EH (cell line): ENCODE measurements at regions not wholly inside any gene's neighbourhood (a gene's known extent, or its start where the extent isn't known, plus 50 kb on each side); places are given as distances from the start of the nearest gene placed in this dataset.
"Not testable (repeated sequence)": the region's sequence is repeated elsewhere in the genome, so short reads cannot be mapped to it uniquely, and the experiment has no call there.

Experiments
- DNase-seq: peaks from one replicate; pipeline ENCODE4 v3.0.0-alpha.2; 2015; ENCODE audit warnings: low read depth

DNA sequence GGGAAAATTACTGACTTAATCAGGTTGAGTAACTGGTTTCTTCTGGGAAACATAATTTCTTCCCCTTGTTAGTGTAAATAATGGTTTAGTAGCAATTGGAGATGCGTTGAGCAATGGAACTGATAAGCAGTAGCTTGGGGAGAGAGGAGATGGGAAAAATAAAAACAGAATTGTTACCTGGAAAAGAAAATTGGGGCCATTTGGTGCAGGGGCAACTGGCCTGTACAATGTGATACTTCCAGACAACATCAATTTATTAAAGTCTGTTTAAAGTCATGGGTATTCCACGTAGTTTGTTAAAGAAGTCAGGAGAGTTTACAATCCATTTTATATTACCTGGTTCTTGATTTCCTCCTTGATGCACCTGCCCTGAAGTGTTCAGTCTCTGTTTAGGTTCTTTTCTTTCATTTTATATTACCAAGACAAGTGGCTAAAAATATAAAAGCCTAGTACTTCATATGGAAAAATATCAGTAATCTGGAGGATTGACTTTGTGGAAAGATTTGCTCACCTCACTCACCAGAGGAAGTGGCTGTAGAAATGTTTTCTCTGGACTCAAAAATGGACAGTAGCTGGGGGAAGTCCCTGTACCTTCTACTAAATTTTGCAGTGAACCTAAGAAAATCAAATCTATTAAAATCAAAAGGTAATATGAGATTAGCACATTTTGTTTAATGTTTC lies 161.0 kb downstream of the DDX1 start:
- no peak for DNase-seq

GRCh38 chr2:15753233-15753798 lies 161.6 kb downstream of the DDX1 start:
- no peak for DNase-seq

DNA sequence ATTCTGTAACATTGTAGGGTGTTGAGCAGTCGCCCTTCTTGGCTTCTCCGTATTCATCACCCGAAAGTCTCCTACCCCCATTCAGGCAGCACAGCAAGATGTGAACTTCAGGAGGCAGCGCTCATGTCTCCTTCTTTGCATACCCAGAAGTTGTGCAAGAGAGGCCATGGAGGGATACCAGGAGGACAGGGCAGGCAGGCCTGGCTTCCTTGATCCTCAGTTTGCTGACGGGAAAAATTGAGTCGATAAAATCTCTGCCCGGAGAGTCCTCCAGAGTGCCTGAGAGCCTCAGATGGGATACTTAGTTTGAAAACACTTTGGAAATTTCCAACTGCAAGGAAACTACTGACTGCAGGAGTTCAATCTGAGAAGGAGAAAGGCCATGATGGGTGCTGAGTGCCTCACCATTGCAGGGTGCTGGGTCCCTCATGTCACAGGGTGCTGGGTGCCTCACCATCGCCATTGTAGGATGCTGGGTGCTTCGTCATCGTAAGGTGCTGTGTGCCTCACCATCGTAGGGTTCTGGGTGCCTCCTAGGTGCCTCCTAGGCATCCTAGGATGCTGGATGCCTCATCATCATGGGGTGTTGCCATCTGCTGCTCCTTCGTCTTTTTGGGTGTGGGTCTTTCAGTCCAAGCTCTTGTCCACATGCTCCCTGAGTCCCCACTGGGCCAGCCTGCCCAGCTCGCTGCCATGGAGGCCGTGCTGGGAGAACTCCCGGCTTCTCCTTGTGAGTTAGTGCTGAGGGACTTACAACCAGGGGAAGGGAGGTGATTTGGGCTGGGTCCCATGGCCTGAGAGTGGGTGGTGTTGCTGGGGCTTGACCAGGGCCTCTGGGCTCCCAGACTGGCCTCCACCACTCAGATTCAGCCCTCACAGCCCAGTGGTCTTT lies 162.4 kb downstream of the DDX1 start:
- no peak for DNase-seq

DNA sequence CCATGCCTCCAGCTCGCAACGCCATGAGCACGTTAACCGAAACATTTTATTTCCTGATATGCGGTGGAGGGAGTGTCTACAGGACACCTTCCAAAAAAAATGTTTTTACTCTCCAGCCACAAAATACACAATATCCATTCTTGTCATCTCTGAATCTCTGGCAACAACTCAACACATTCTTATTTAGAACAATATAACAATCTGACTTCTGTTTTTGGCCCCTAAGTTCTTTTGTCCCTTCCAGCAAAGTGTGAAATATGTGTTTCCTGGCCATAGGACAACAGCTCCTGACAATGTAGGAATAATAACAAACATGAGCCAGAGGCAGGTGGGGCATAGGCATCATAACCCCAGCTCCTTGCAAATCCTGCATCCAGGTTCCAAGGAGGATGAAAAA lies 163.0 kb downstream of the DDX1 start:
- DNase-seq: no peak

GRCh38 chr2:15755528-15755927 lies 163.9 kb downstream of the DDX1 start:
- no peak for DNase-seq

DNA sequence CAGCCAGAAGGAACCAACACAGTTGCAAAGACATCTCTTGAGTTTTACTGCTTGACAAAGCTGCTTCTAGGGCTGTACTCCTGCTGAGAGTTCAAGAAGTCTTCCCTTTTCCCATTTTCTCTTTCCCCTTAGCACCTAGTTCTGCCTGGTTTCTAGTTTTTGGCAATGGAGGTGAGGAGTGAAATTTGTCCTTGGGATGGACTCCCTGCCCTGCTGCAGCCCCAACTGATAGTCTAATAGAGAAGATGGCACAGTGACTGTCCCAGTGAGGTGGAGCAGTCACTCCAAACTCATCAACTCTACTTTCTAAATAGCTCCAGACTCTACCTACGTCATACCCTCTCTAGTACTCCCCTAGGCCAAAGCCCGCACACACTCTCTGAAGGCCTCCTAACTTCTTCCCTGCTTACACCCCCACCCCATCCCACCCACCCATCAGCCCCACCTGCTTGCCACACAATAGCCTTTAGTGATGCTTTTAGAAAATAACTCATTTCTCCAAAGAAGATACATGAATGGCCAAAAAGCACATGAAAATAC lies 164.4 kb downstream of the DDX1 start:
- no peak for DNase-seq

- no peak for DNase-seq
Measured at GRCh38 chr2:15756882-15757819, 165.5 kb downstream of the DDX1 start.

DNA sequence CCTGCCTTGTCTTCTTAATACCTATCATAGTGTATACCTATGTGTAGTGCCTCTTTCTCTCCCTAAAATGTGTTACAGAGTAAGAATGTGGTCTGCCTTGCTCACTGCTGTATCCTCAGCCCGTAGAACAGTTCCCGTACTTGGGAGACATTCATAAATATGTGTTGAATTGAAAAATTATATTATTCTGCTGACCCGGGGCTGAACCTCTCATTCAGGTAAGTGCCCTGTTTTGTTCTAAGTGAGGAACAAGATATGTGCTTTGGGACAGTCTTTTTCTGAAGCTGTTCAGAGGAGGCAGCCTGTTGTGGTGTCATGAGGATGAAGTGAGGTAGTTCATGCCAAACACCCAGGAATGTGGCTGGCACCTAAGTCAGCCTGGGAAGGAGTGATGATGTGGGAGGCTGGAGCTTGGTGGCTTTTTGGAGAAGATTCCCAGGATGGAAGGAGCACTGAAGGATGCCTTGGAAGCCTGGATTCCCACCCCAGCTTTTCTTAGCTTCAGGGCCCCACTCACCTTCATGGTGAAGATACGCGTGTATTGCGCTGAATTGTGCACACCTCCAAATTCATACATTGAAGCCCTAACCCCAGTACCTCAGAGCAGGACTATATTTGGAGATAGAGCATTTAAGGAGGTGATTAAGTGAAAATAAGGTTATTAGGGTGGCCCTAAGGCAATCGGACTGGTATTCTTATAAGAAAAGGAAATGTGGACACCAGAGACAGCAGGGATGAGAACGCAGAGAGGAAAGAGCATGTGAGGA lies 166.3 kb downstream of the DDX1 start:
- no peak for DNase-seq

GRCh38 chr2:15758848-15759247 lies 167.2 kb downstream of the DDX1 start:
- DNase-seq: no peak

- no peak for DNase-seq
Measured at GRCh38 chr2:15759385-15759784, 167.7 kb downstream of the DDX1 start.

- not testable (repeated sequence) for DNase-seq
Measured at GRCh38 chr2:15759791-15760190, 168.1 kb downstream of the DDX1 start.

- DNase-seq: no peak
Measured at GRCh38 chr2:15760232-15760910, 168.7 kb downstream of the DDX1 start.

DNA sequence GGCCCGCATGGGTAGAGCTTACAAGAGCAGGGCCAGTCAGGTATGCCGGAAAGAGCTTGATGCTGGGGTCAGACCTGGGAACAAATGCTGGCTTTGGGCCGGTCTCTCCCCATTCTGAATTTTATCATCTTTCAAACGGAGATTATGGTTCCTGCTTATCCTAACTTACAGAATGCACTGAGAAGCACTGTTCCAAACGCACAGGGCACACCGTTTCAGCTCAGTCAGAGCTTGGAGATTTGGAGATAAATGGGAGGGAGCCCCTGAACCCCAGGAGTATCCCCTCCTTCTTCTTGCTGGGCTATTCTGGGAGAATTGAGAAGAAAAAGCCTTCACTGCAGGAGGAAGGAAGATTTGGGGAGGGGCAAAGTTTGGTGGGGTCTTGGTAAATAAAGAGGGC lies 169.4 kb downstream of the DDX1 start:
- no peak for DNase-seq

DNA sequence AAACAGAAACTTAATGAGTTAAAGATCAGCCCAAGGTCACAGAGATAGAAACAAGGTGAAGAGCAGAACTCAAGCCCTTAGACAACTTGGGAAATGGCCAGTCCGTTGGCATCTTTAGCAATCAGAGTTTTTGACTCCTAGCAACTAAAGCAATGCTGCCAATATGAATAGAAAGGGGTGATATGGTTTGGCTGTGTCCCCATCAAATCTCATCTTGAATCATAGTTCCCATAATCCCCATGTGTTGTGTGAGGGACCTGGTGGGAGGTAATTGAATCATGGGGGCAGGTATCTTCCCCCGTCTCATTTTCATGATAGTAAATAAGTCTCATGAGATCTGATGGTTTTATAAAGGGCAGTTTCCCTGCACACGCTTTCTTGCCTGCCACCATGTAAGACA lies 170.2 kb downstream of the DDX1 start:
- no peak for DNase-seq

GRCh38 chr2:15762449-15762848 lies 170.8 kb downstream of the DDX1 start:
- no peak for DNase-seq

DNA sequence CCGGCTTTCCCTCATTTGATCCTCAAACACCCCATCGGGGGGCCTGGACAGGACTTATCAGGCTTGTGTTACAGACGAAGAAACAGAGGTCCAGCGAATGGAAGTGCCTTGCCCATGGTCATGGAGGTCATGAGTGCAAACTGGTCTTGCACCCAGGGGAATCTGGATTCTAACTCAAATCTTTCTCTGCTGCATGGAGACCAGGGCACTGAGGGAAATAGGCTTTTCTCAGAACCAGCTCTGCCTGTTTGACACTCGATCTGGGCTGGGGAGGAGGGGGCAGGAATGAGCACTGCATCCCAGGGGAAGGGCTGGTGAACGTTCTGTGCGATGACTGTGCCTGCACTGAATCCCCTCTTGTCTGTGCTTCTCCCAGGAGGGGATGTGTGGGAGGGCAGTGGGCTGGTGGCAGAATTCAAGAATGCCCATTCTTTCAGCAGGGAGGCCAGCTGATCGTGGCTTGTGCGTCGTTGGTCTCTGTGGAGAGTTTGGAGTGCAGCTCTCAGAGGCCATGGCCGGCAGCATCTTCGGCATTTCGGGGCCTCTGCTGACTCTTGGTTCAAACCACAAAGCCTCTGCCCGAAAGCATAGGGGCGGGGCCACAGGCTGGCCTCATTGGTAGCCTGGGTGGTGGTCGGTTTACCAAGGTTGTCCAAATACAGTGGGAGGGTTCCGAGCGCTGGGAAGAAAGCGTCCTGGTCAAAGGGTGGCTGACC lies 171.6 kb downstream of the DDX1 start:
- DNase-seq: no peak

DNA sequence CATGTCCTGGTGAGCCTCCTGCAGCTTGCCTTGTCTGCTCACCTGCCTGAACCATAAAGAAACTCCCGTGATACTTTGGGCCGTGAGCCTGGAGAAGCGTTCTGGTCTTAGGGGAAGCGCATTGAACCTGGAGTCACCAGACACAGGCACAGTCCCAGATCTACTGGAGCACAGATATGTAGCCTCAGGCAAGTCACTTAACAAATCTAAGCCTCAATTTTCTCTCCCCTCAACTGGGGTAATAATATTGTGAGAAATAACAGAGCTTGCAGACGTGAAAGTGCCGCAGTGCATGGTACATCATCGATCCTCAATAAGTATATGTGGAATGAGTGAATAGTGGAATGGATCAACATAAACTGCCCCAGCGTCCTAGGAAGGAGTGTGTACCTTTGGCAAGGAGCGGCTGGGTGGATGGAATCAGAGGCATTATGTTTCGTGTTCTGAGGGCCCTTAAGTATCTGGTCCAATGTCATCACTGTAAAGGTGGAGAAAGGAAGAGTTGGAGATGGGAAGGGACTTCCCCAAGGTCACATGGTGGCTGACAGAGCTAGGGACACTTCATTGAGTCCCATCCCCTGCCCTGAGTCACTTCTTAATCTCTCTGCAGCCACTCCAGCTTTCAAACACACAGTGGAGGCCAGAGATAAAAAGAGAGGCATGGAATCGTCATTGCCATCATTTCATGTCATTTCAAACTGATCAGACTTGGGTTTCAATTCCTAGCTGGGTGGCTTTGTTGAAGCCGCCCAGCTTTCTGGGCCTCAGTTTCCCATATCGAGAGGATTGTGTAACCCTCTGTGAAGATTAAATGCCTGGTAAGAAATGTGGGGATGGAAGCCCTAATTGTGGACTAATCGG lies 172.4 kb downstream of the DDX1 start:
- no peak for DNase-seq

DNA sequence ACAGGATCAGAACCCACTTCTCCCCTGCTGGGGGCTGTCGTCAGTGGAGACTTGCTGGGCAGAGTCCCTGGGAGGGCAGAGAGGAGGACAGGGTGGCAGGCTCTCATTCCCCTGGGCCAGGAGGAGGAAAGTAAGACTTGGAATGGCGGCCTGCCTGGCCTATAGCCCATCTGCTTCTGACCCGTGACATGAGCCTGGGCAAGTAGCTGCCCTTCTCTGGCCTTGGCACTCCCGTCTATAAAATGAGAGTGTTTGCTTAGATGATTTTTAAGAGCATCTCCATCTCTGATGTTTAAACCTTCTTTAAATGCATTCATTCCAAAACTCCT lies 173.0 kb downstream of the DDX1 start:
- DNase-seq: no peak

DNA sequence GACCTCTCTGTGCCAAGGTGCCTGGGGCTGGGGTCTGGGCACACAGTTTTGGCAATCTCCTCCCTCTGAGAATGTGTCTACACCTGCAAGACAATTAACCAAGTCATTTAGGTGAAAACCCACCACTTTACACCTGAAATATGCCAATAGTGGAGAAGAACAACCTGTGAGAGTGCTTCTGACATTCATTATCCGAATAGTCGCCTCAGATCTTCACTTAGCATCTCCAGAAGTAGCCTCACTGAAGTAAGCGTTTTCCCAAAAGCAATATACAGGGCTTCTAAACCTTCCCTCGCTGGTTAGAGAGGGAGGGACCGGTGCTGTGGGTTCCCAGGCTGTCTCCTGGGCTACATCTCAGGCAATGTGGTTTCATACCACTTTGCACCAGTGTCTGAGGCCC lies 173.5 kb downstream of the DDX1 start:
- DNase-seq: no peak
